Right atrium auricular region (tissue), 2 donors: ENCODE measurements at regions not wholly inside any gene's neighbourhood (a gene's known extent, or its start where the extent isn't known, plus 50 kb on each side); places are given as distances from the start of the nearest gene placed in this dataset.

Experiments used
- DNase-seq: peaks from one replicate; pipeline ENCODE4 v3.0.0-alpha.2; 2019; ENCODE audit warnings: low spot score
- H3K27ac ChIP-seq, 2 donors: fragments of 200-600 bp; sonication (generic); 1 replicate in 1 of 2; 2 replicates in 1 of 2; pipeline ENCODE4 v1.5.1; 2016 to 2019
- H3K27me3 ChIP-seq, 2 donors: fragments of 200-600 bp; sonication (generic); one replicate each; pipeline versions ENCODE4 v1.5.1 to v1.6.0; 2017 to 2019
- H3K36me3 ChIP-seq: fragments of 200-600 bp; sonication (generic); one replicate; pipeline ENCODE4 v1.5.1; 2016
- H3K4me1 ChIP-seq, 2 donors: fragments of 200-600 bp; sonication (generic); one replicate each; pipeline versions ENCODE4 v1.5.1 to v1.6.0; 2017 to 2019
- H3K4me3 ChIP-seq, 2 donors: fragments of 200-600 bp; sonication (generic); 1 replicate in 1 of 2; 2 replicates in 1 of 2; pipeline ENCODE4 v1.5.1; 2017 to 2019; ENCODE audit warnings: mild to moderate bottlenecking in 1 of 2, moderate library complexity in 1 of 2
- H3K9me3 ChIP-seq, 2 donors: fragments of 200-600 bp; sonication (generic); one replicate each; pipeline ENCODE4 v1.5.1; 2019
- TF ChIP-seq, protein P1 (sequence below), 2 donors: fragments of 200-600 bp; sonication (generic); IDR thresholded peaks; one replicate each; pipeline ENCODE4 v1.5.1; 2019; ENCODE audit warnings: antibody characterized with exemption in 2 of 2

DNA sequence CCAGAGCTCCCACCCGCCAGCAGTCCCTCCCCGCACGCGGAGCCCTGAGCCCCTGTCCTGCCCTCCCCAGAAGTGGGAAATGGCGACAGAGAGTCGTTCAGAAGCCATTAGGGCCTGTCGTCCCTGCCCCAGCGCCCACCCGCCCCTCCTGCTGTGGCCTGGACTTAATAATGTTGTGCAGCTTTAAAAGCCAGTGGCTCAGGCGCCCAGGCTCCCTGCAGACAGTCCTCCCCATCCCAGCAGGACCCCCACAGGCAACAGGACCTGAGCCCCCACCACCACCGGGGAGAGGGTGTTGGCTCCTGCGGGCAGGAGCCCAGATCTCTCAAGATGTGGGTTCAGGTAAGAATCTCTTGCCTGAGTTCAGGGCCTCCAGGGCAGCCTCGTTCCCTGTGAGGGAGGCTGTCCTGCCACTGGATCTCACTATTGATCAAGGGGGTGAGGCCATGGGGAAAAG lies 125.3 kb upstream of the RUNX3 start:
- H3K36me3 ChIP-seq, result no peaks in the 10 kb centered on the region
- H3K4me1 ChIP-seq, result no peaks in the 10 kb centered on the region
- no peak overlapping the region for H3K27ac ChIP-seq
- TF ChIP-seq, protein P1, sequence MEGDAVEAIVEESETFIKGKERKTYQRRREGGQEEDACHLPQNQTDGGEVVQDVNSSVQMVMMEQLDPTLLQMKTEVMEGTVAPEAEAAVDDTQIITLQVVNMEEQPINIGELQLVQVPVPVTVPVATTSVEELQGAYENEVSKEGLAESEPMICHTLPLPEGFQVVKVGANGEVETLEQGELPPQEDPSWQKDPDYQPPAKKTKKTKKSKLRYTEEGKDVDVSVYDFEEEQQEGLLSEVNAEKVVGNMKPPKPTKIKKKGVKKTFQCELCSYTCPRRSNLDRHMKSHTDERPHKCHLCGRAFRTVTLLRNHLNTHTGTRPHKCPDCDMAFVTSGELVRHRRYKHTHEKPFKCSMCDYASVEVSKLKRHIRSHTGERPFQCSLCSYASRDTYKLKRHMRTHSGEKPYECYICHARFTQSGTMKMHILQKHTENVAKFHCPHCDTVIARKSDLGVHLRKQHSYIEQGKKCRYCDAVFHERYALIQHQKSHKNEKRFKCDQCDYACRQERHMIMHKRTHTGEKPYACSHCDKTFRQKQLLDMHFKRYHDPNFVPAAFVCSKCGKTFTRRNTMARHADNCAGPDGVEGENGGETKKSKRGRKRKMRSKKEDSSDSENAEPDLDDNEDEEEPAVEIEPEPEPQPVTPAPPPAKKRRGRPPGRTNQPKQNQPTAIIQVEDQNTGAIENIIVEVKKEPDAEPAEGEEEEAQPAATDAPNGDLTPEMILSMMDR (IDR thresholded peaks at IDR 0.05), result no peak
- no peak for DNase-seq
- no peaks in the 10 kb centered on the region for H3K27me3 ChIP-seq
- no peak overlapping the region for H3K4me3 ChIP-seq
- H3K9me3 ChIP-seq, result no peaks in the 10 kb centered on the region

DNA sequence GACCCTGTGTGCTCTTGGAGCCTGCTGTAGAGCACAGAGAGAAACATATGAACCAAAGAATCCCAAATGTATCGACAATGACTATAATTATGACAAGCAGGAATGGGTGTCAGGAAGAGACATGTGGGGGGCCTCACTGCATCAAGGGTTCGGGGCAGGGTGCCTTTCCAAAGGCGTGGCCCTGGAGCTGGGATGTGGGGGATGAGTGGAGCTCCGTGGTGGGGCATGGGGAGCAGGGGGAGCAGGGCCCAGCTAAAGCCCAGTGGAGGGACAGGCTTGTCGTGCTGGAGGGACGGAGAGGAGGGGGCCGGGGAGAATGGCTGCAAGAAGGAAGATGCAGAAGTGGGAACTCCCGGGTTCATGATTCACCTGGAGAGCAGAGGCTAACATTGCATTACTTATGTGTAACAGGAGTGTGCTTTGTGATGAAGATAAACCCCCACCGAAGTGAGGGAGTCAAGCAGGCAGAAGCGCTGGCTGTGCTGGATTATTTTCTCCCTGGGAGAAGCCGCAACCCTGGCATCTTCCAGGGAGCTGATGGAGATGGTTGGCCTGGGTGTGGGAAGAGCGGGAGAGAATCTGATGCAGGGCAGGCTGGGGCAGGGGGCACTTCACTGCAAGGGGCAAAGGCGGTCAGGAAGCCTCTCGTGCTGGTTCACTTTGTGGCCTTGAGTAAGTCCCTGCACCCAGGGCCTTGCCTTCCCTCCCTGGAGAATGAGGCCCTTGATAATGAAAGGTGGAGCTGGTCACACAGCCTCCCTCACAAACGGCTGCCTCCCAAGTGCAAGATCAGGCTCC lies 124.6 kb upstream of the RUNX3 start:
- H3K27me3 ChIP-seq, result no peaks in the 10 kb centered on the region
- no peaks in the 10 kb centered on the region for H3K9me3 ChIP-seq
- TF ChIP-seq, protein P1 (IDR thresholded peaks at IDR 0.05), result no peak
- no peaks in the 10 kb centered on the region for H3K36me3 ChIP-seq
- DNase-seq, result no peak
- H3K27ac ChIP-seq, result no peak overlapping the region
- no peak overlapping the region for H3K4me3 ChIP-seq
- H3K4me1 ChIP-seq, result no peaks in the 10 kb centered on the region

DNA sequence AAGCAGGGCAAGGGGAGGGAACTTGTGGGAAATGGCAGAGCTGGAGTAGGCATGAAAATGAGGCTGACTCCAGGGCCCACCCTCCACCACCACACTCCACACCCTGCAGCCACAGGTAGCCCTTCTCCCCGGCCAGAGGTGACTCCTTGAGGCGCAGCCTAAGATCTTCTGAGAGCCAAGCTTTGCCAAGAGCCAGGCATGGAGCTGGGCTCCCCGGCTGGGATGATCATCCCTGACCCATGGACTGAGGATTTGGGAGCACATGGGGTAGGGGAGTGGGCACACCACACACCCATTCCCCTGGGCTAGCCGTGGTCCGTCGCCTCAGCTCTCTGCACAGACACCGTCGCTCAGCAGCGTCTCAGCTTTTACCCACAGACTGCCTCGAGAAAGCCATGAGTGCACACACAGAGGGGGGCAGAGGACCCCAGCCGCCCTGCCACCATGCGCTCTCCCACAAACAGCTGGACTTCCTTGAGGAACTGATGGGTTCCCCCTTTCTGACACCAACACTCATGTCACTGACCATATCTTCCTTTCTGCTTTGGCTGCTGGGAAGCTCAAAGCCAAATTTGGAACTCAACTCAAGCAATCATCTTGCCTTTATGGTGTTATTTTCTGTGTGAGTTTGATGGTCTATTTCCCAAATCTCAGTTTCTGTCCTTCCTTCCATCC lies 123.6 kb upstream of the RUNX3 start:
- no peak for DNase-seq
- Histone ChIP-seq H3K9me3 (no peaks in the 10 kb centered on the region), H3K27me3 (no peaks in the 10 kb centered on the region), H3K27ac (no peak overlapping the region), H3K4me1 (no peaks in the 10 kb centered on the region), H3K36me3 (no peaks in the 10 kb centered on the region), H3K4me3 (no peak overlapping the region)
- TF ChIP-seq, protein P1 (IDR thresholded peaks at IDR 0.05), result no peak

DNA sequence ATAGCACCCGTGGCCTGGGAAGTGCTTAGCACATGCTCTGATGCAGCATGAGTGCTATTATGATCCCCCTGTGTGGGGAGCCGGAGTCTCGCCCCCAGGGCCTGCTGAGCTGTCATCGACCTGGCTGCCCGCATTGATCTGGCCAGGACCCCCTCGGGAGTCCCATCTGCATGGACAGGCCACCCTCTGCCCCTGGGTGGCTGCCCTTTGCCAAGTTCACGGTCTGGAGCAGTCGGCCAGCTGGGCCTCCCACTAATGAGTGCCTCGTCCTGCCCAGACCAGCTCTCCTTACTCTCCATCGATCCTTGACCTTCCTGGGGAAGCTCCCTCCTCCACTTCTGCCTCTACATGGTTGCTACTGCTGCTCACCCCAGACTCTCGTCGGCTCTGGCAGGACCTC lies 121.8 kb upstream of the RUNX3 start:
- H3K36me3 ChIP-seq, result no peaks in the 10 kb centered on the region
- H3K27me3 ChIP-seq, result no peaks in the 10 kb centered on the region
- H3K4me3 ChIP-seq, result no peak overlapping the region
- DNase-seq, result no peak
- TF ChIP-seq, protein P1 (IDR thresholded peaks at IDR 0.05), result no peak
- H3K27ac ChIP-seq, result no peak overlapping the region
- no peaks in the 10 kb centered on the region for H3K4me1 ChIP-seq
- H3K9me3 ChIP-seq, result no peaks in the 10 kb centered on the region

DNA sequence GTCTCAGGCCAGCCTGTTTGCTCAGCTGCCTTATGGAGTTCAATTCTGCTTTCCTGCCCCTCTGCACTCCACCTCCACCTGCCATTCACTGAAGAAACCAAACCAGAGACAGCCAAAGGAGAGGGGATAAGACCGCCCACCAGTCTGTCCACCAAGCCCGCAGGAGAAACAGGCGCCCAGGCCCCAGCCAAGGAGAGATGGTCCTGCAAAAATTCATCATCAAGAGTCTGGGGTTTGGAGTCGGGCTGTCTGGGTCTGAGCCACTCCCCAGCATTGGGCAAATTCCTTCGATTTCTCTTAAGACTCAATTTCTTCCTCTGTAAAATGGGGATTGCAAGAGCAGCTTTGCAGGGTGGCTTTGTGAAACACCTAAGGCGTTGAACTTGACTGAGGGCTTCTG lies 121.4 kb upstream of the RUNX3 start:
- Histone ChIP-seq H3K4me3 (no peak overlapping the region), H3K27me3 (no peaks in the 10 kb centered on the region)

More for the DNA sequence above, 121.4 kb upstream of the RUNX3 start:
- H3K36me3 ChIP-seq, result no peaks in the 10 kb centered on the region
- DNase-seq, result no peak
- H3K9me3 ChIP-seq, result no peaks in the 10 kb centered on the region
- TF ChIP-seq, protein P1 (IDR thresholded peaks at IDR 0.05), result no peak
- no peak overlapping the region for H3K27ac ChIP-seq
- no peaks in the 10 kb centered on the region for H3K4me1 ChIP-seq
